HFFc6 (cell line): ENCODE measurements at regions not wholly inside any gene's neighbourhood (a gene's known extent, or its start where the extent isn't known, plus 50 kb on each side); places are given as distances from the start of the nearest gene placed in this dataset.

ENCODE experiments used
- DNase-seq: peaks from one replicate; pipeline ENCODE4 v3.0.0-alpha.2; 2018
- H3K27ac Mint-ChIP-seq: 2 replicates; pipeline ENCODE4 v1.8.0; 2020; ENCODE audit warnings: mild to moderate bottlenecking, mixed read lengths
- H3K27me3 Mint-ChIP-seq: 2 replicates; pipeline ENCODE4 v1.8.0; 2021; ENCODE audit warnings: mild to moderate bottlenecking, moderate library complexity, mixed read lengths; ENCODE audit not compliant: insufficient read depth
- H3K36me3 Mint-ChIP-seq: 2 replicates; pipeline ENCODE4 v1.8.0; 2021; ENCODE audit warnings: low read depth, mixed read lengths
- H3K4me1 Mint-ChIP-seq: 2 replicates; pipeline ENCODE4 v1.8.0; 2020; ENCODE audit warnings: low read depth, mixed read lengths
- H3K4me3 Mint-ChIP-seq: 2 replicates; pipeline ENCODE4 v1.8.0; 2020; ENCODE audit warnings: mild to moderate bottlenecking, moderate library complexity, mixed read lengths
- H3K9me3 Mint-ChIP-seq: 2 replicates; pipeline ENCODE4 v1.8.0; 2020; ENCODE audit warnings: mild to moderate bottlenecking, mixed read lengths
- CTCF ChIP-seq: fragments of 200-600 bp; sonication (generic); IDR thresholded peaks from 2 replicates; pipeline ENCODE4 v1.5.0; 2021; ENCODE audit warnings: antibody characterized with exemption, mild to moderate bottlenecking

- Mint-ChIP-seq H3K36me3 (no peaks in the 10 kb centered on the region), H3K4me3 (no peak overlapping the region), H3K9me3 (no peaks in the 10 kb centered on the region), H3K27ac (no peak overlapping the region), H3K4me1 (peaks cover 22% of the 10 kb centered on the region), H3K27me3 (peaks cover 2% of the 10 kb centered on the region)
- no peak for DNase-seq
- TF ChIP-seq CTCF = no peak
These were observed 455.4 kb downstream of the KLF5 start for GRCh38 chr13:73514208-73514607.

- Mint-ChIP-seq H3K27ac (no peak overlapping the region), H3K9me3 (no peaks in the 10 kb centered on the region), H3K27me3 (peaks cover 2% of the 10 kb centered on the region), H3K4me3 (no peak overlapping the region), H3K36me3 (no peaks in the 10 kb centered on the region), H3K4me1 (peaks cover 22% of the 10 kb centered on the region)
- TF ChIP-seq CTCF = no peak
- no peak for DNase-seq
These were observed 454.9 kb downstream of the KLF5 start for GRCh38 chr13:73513751-73514150.

- Mint-ChIP-seq H3K27ac (no peak overlapping the region), H3K4me3 (no peak overlapping the region)
These were observed 450.0 kb downstream of the KLF5 start for GRCh38 chr13:73508841-73509240.

GRCh38 chr13:73505376-73505890, 446.6 kb downstream of the KLF5 start:
- TF ChIP-seq CTCF = no peak
- H3K9me3 Mint-ChIP-seq = no peaks in the 10 kb centered on the region
- H3K27ac Mint-ChIP-seq = no peak overlapping the region
- peaks cover 2% of the 10 kb centered on the region; the same call in 1 of the 2 replicates for H3K27me3 Mint-ChIP-seq
- H3K4me3 Mint-ChIP-seq = no peak overlapping the region
- no peak for DNase-seq
- peaks cover 12% of the 10 kb centered on the region; the same call in 1 of the 2 replicates for H3K4me1 Mint-ChIP-seq
- no peaks in the 10 kb centered on the region for H3K36me3 Mint-ChIP-seq

More at GRCh38 chr13:73508841-73509240, 450.0 kb downstream of the KLF5 start:
- no peaks in the 10 kb centered on the region for H3K36me3 Mint-ChIP-seq
- TF ChIP-seq CTCF = no peak
- no peak for DNase-seq
- peaks cover 17% of the 10 kb centered on the region for H3K4me1 Mint-ChIP-seq
- peaks cover 4% of the 10 kb centered on the region; the same call in 1 of the 2 replicates for H3K27me3 Mint-ChIP-seq
- H3K9me3 Mint-ChIP-seq = no peaks in the 10 kb centered on the region

- TF ChIP-seq CTCF = no peak
- DNase-seq = no peak
- Mint-ChIP-seq H3K4me3 (no peak overlapping the region), H3K36me3 (no peaks in the 10 kb centered on the region), H3K27ac (no peak overlapping the region), H3K4me1 (peaks cover 6% of the 10 kb centered on the region; the same call in 1 of the 2 replicates), H3K9me3 (no peaks in the 10 kb centered on the region), H3K27me3 (peaks cover 3% of the 10 kb centered on the region; the same call in 1 of the 2 replicates)
These were observed 440.9 kb downstream of the KLF5 start for GRCh38 chr13:73499695-73500094.
